Psoas muscle (tissue), 7 donors: ENCODE measurements at regions not wholly inside any gene's neighbourhood (a gene's known extent, or its start where the extent isn't known, plus 50 kb on each side); places are given as distances from the start of the nearest gene placed in this dataset.

Source experiments
- ATAC-seq, 4 donors: fragments of 200-7000 bp; cut with Tn5 transposase; one replicate each; pipeline ENCODE4 v1.9.1; 2020; ENCODE audit warnings: moderate library complexity in 3 of 4, mild to moderate bottlenecking in 2 of 4
- DNase-seq, 2 donors: peaks; one replicate each; pipeline ENCODE4 v3.0.0-alpha.2; 2020
- H3K27ac ChIP-seq: fragments of 200-600 bp; one replicate; pipeline ENCODE4 v1.8.0; 2022
- H3K27me3 ChIP-seq, 3 donors: fragments of 200-600 bp in 1 of 3; one replicate each; pipeline versions ENCODE4 v1.6.1 to v1.8.0; 2013 to 2022; ENCODE audit warnings: low read length in 2 of 3, mild to moderate bottlenecking in 2 of 3, moderate library complexity in 1 of 3; ENCODE audit not compliant: insufficient read depth in 3 of 3
- H3K36me3 ChIP-seq, 2 donors: fragments of 200-600 bp in 1 of 2; one replicate each; pipeline versions ENCODE4 v1.6.1 to v1.8.0; 2013 to 2022; ENCODE audit warnings: low read depth in 1 of 2, mild to moderate bottlenecking in 1 of 2, moderate library complexity in 1 of 2; ENCODE audit not compliant: insufficient read depth in 1 of 2
- H3K4me1 ChIP-seq: fragments of 200-600 bp; one replicate; pipeline ENCODE4 v1.8.0; 2022
- H3K4me3 ChIP-seq: fragments of 200-600 bp; one replicate; pipeline ENCODE4 v1.8.0; 2022; ENCODE audit warnings: mild to moderate bottlenecking
- H3K9me3 ChIP-seq: fragments of 200-600 bp; one replicate; pipeline ENCODE4 v1.8.0; 2022
- WGBS, 3 donors: extraction: QIAGEN DNeasy Blood & Tissue Kit; methylation state at CpG; one replicate each; pipeline versions ENCODE4 v1.1.6 to v1.1.7; 2013; 5-methylcytosine and 5-hydroxymethylcytosine counted together
- intact Hi-C, 2 donors: fragments of 100-400 bp; cut with DNase I; formaldehyde crosslinking; loops; one replicate each; pipeline versions ENCODE4 v1.11.0 to v1.14.2; 2022
- TF ChIP-seq, protein P1 (sequence below): fragments of 200-600 bp; IDR thresholded peaks from one replicate; pipeline ENCODE4 v1.8.0; 2022; ENCODE audit warnings: antibody characterized with exemption
- donor health status: healthy with polysubstance abuse.
- donor health status: DM: no; HTN: no; CAD: no; lungs with moderate emphysema.
- donor health status: Bipolar disorder and iron deficiency.
- donor health status: healthy.
- donor health status: DM: yes; HTN: yes; CAD: no.
- donor health status: DM: no; HTN: no; CAD: no.
- donor health status: DM: yes; HTN: yes; CAD: no.

DNA sequence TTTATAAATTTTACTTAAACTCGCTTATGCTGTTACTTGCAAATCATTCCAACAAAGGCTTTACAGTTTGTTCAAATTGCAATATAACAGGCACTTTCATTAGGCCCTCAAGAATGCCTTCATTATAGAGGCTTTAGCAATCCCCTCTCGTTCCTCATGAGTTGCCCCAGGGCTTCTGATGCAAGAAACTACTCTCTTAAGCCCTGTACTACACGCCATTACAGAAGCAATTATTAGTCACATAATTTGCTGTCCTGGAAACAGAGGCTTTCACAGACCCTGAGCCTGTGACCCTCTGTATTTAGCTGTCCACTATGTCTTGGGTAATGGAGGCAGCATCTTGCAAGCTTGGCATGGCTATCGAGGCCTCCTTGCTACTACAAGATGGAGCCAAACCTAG is 965.9 kb upstream of the DIAPH2 start:
- 55 to 91% (median 89%) methylated on average over 4 of the region's 4 CpGs for WGBS, 3 donors
- no peak overlapping the region for H3K4me3 ChIP-seq
- intact Hi-C loops: no loop called here
- H3K36me3 ChIP-seq: no peaks in the 10 kb centered on the region
- ATAC-seq (no peak), DNase-seq (no peak)
- H3K27ac ChIP-seq: no peak overlapping the region
- H3K27me3 ChIP-seq: peaks cover 0 to 8% (median 0%) of the 10 kb centered on the region in 3 donors
- TF ChIP-seq, protein P1, sequence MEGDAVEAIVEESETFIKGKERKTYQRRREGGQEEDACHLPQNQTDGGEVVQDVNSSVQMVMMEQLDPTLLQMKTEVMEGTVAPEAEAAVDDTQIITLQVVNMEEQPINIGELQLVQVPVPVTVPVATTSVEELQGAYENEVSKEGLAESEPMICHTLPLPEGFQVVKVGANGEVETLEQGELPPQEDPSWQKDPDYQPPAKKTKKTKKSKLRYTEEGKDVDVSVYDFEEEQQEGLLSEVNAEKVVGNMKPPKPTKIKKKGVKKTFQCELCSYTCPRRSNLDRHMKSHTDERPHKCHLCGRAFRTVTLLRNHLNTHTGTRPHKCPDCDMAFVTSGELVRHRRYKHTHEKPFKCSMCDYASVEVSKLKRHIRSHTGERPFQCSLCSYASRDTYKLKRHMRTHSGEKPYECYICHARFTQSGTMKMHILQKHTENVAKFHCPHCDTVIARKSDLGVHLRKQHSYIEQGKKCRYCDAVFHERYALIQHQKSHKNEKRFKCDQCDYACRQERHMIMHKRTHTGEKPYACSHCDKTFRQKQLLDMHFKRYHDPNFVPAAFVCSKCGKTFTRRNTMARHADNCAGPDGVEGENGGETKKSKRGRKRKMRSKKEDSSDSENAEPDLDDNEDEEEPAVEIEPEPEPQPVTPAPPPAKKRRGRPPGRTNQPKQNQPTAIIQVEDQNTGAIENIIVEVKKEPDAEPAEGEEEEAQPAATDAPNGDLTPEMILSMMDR: no peak
- no peaks in the 10 kb centered on the region for H3K9me3 ChIP-seq
- H3K4me1 ChIP-seq: no peaks in the 10 kb centered on the region

DNA sequence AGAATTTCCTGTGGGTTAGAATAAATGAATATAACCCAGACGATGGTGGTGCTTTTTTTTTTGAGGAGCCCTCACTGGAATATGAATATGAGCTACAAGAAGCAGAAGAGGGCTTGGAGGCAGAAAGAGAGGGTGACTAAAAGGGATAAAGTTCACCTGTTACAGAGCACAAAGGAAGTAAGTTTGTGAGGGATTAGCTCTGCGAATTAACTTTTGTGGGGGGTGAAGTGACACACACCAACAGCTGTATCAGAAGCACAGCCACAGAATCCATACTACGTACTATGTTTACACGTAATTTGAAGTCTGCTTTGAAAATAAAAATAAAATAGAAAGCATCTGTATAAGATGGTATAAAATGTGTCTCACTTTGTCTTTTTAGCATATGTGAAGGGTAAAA is 963.6 kb upstream of the DIAPH2 start:
- TF ChIP-seq, protein P1: no peak
- intact Hi-C loops: no loop called here
- no peaks in the 10 kb centered on the region for H3K36me3 ChIP-seq
- ATAC-seq (no peak), DNase-seq (no peak)
- H3K27ac ChIP-seq: no peak overlapping the region
- no peak overlapping the region for H3K4me3 ChIP-seq
- H3K4me1 ChIP-seq: no peaks in the 10 kb centered on the region
- no peaks in the 10 kb centered on the region for H3K9me3 ChIP-seq
- WGBS, 3 donors: 20 to 36% (median 27%) methylated on average over 4 of the region's 4 CpGs
- H3K27me3 ChIP-seq: peaks cover 0 to 25% (median 0%) of the 10 kb centered on the region in 3 donors

DNA sequence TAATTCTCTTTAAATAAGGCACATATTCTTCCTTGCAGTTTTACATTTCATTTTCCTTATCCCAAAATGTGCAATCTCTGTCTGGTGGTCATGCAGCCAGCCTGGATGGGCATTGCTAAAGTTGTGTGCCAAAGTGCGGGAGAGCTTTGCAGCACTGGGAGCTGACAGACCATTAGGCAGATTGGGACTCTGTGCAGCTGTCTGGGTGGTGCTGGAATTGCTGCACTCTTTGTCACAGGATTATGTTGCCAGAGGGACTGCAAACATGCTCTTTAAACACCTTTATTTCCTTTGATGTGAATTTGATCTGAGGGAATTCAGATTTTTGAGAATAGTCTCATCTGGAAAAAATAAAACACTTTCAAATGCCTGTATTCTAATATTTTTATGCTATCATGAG is 956.2 kb upstream of the DIAPH2 start:
- no peaks in the 10 kb centered on the region for H3K36me3 ChIP-seq
- WGBS, 3 donors: 12 to 42% (median 29%) methylated on average over 1 of the region's 1 CpG
- intact Hi-C loops: no loop called here
- no peak for DNase-seq
- peaks cover 0 to 26% (median 0%) of the 10 kb centered on the region in 3 donors for H3K27me3 ChIP-seq
- TF ChIP-seq, protein P1: no peak
- ATAC-seq: no peak
- no peaks in the 10 kb centered on the region for H3K4me1 ChIP-seq
- no peak overlapping the region for H3K4me3 ChIP-seq
- no peak overlapping the region for H3K27ac ChIP-seq
- no peaks in the 10 kb centered on the region for H3K9me3 ChIP-seq

DNA sequence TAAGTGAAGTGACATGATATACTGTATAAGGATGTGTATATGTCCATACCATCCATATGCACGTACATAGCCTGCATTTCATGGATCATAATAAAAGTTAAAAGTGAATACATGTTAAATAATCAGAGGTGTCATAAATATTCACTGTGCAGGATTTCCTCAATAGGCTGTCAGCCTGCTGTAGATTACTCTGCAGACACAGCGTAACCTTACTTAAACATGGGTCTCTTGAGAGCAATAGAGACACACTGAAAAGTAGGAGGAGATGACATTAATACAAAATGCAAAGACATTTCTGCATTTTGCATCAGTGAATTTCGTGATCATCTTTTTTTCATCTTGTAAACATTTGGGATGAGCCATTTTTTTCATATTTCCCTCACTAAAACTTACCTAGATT is 955.2 kb upstream of the DIAPH2 start:
- intact Hi-C loops: no loop called here
- WGBS, 3 donors: 56 to 61% (median 57%) methylated on average over 3 of the region's 3 CpGs
- Histone ChIP-seq H3K9me3 (no peaks in the 10 kb centered on the region), H3K27me3 (peaks cover 0 to 20% (median 0%) of the 10 kb centered on the region in 3 donors), H3K36me3 (no peaks in the 10 kb centered on the region), H3K4me3 (no peak overlapping the region), H3K27ac (no peak overlapping the region), H3K4me1 (no peaks in the 10 kb centered on the region)
- no peak for ATAC-seq
- no peak for DNase-seq
- TF ChIP-seq, protein P1: no peak

GRCh38 chrX:95733426-95733825 is 951.2 kb upstream of the DIAPH2 start:
- intact Hi-C loops: no loop called here
- Histone ChIP-seq H3K36me3 (no peaks in the 10 kb centered on the region), H3K9me3 (no peaks in the 10 kb centered on the region)

More at GRCh38 chrX:95733426-95733825, 951.2 kb upstream of the DIAPH2 start:
- TF ChIP-seq, protein P1: no peak
- Histone ChIP-seq H3K4me3 (no peak overlapping the region), H3K27me3 (peaks cover 0 to 5% (median 0%) of the 10 kb centered on the region in 3 donors), H3K4me1 (no peaks in the 10 kb centered on the region), H3K27ac (no peak overlapping the region)
- ATAC-seq (no peak), DNase-seq (no peak)
- WGBS, 3 donors: 66 to 80% (median 69%) methylated on average over 3 of the region's 3 CpGs
